RWPE1 (cell line): ENCODE measurements at regions not wholly inside any gene's neighbourhood (a gene's known extent, or its start where the extent isn't known, plus 50 kb on each side); places are given as distances from the start of the nearest gene placed in this dataset.

Experiments used
- CTCF ChIA-PET: fragments of 350-600 bp; sonication (Branson Sonifier 250); formaldehyde crosslinking; extraction: SDS; loops from one replicate; lab custom pipeline; 2021; lab: Yijun Ruan, JAX
- POLR2A ChIA-PET: fragments of 400-600 bp; formaldehyde crosslinking; extraction: SDS; loops from one replicate; lab custom pipeline; 2020; ENCODE audit warnings: antibody characterized with exemption; ENCODE audit not compliant: low non-redundant PET; lab: Yijun Ruan, JAX
- DNase-seq: peaks from one replicate; pipeline ENCODE4 v3.0.0; 2012; ENCODE audit warnings: low spot score
- H3K27ac ChIP-seq: fragments of 450-650 bp; 2 replicates; pipeline ENCODE4 v1.5.1; 2017
- CTCF ChIP-seq: fragments of 450-650 bp; conservative IDR thresholded peaks from 2 replicates; pipeline ENCODE4 v1.5.1; 2017; ENCODE audit warnings: low read depth, mild to moderate bottlenecking

GRCh38 chr9:105188746-105189145, 55.7 kb upstream of the SLC44A1 start:
- no peak for TF ChIP-seq CTCF
- POLR2A ChIA-PET: no interaction called here
- no peak overlapping the region for H3K27ac ChIP-seq
- no peak for DNase-seq
- CTCF ChIA-PET: interaction anchor here (0.9 kb wide), 1 partner anchor 23 kb away, joined by 3 read pairs; no protein-coding TSS in a partner anchor

DNA sequence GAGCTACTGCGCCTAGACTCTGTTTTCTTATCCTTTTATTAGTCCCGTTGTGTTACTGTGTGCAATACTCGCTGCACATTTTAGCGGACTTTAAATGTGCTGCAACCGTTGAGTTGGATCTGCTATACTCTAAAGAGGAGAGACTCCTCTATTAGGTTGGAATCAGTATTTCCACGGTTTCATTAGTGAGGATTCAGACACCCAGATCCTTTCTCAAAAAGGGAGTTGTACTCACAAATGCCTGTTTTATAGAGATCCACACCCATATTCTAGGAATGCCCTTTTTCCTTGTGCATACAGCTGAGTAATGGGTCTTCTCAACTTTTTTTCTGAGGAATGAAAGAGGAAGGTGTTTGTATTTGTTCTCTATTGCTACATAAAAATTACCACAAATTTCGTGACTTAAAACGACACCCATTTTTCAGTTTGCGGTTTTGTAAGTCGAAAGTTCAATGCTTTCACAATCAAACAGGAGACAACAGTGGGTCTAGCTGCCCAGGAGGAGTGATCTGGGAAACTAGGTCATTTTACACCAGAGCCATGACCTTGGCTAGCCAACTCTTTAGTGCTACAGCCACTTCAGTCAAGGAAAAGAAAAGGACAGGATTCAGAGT, 52.8 kb upstream of the SLC44A1 start:
- H3K27ac ChIP-seq: no peak overlapping the region
- POLR2A ChIA-PET: no interaction called here
- TF ChIP-seq CTCF: no peak
- DNase-seq: no peak
- CTCF ChIA-PET: no interaction called here

DNA sequence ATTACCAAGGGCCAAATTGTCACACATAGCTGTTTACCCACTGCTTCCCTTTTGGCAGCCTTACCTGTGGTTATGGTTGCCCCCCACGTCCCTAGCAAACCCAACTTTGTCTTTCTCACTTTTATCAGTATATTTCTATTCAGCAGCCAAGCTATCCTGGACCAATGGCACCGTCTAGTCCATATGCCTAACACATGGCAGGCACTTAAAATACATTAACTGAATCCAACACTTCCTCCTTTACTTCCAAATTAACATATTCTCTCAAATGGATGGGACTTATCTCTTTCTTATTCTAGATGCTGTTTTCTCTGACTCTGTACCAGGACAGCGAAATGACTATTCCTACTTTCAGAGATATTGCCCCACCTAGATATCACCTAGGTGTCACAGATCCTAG, 50.9 kb upstream of the SLC44A1 start:
- ChIA-PET CTCF (no interaction called here), POLR2A (no interaction called here)
- H3K27ac ChIP-seq: no peak overlapping the region
- TF ChIP-seq CTCF: no peak
- DNase-seq: no peak

GRCh38 chr9:105194234-105194633, 50.2 kb upstream of the SLC44A1 start:
- POLR2A ChIA-PET: no interaction called here
- no peak for DNase-seq
- H3K27ac ChIP-seq: no peak overlapping the region
- TF ChIP-seq CTCF: no peak
- CTCF ChIA-PET: interaction anchor here (0.7 kb wide), 1 partner anchor 25 kb away, joined by 3 read pairs; no protein-coding TSS in a partner anchor
